Mesenchymal stem cell (in vitro differentiated cells and primary cell): ENCODE measurements at regions not wholly inside any gene's neighbourhood (a gene's known extent, or its start where the extent isn't known, plus 50 kb on each side); places are given as distances from the start of the nearest gene placed in this dataset.

Source experiments
- DNase-seq: peaks from one replicate; pipeline ENCODE4 v3.0.0-alpha.2; 2013
- H2AFZ ChIP-seq: one replicate; pipeline ENCODE4 v1.6.1; 2013; ENCODE audit warnings: low read depth, mild to moderate bottlenecking, control low read depth, inconsistent platforms, low read length, moderate library complexity
- H2AK5ac ChIP-seq: 2 replicates; pipeline ENCODE4 v1.6.1; 2013; ENCODE audit warnings: low read length, moderate library complexity, mild to moderate bottlenecking, inconsistent platforms; ENCODE audit not compliant: severe bottlenecking
- H2BK120ac ChIP-seq: one replicate; pipeline ENCODE4 v1.6.1; 2013; ENCODE audit warnings: low read depth, mild to moderate bottlenecking, inconsistent platforms, low read length, moderate library complexity
- H2BK12ac ChIP-seq, 2 experiments: one replicate each; pipeline ENCODE4 v1.6.1; 2013; ENCODE audit warnings: inconsistent platforms in 2 of 2, low read length in 2 of 2, mild to moderate bottlenecking in 2 of 2, moderate library complexity in 2 of 2, control low read depth in 1 of 2
- H2BK15ac ChIP-seq: one replicate; pipeline ENCODE4 v1.6.1; 2013; ENCODE audit warnings: mild to moderate bottlenecking, low read depth, inconsistent platforms; ENCODE audit not compliant: poor library complexity, severe bottlenecking
- H2BK5ac ChIP-seq: 2 replicates; pipeline ENCODE4 v1.6.1; 2013; ENCODE audit warnings: low read depth, mild to moderate bottlenecking, low read length, control low read depth, inconsistent platforms; ENCODE audit not compliant: poor library complexity, severe bottlenecking
- H3K14ac ChIP-seq, 2 experiments: one replicate each; pipeline ENCODE4 v1.6.1; 2013; ENCODE audit warnings: inconsistent platforms in 2 of 2, low read length in 2 of 2, control low read depth in 1 of 2, mild to moderate bottlenecking in 1 of 2, moderate library complexity in 1 of 2
- H3K18ac ChIP-seq, 2 experiments: one replicate each; pipeline ENCODE4 v1.6.1; 2013; ENCODE audit warnings: inconsistent platforms in 2 of 2, low read length in 2 of 2, control low read depth in 1 of 2, low read depth in 1 of 2, mild to moderate bottlenecking in 1 of 2
- H3K23ac ChIP-seq, 2 experiments: one replicate each; pipeline ENCODE4 v1.6.1; 2013; ENCODE audit warnings: inconsistent platforms in 2 of 2, low read length in 2 of 2, mild to moderate bottlenecking in 2 of 2, moderate library complexity in 2 of 2, control low read depth in 1 of 2
- H3K27ac ChIP-seq: 2 replicates; pipeline ENCODE4 v1.5.1; 2013; ENCODE audit warnings: mild to moderate bottlenecking, moderate library complexity, low read length, control low read depth, inconsistent platforms; ENCODE audit not compliant: poor library complexity, severe bottlenecking
- H3K27me3 ChIP-seq, 2 experiments: 2 replicates each; pipeline versions ENCODE4 v1.6.1 to v1.7.0; 2013; ENCODE audit warnings: low read length in 2 of 2, mild to moderate bottlenecking in 2 of 2, moderate library complexity in 2 of 2, control low read depth in 1 of 2, inconsistent platforms in 1 of 2; ENCODE audit not compliant: control insufficient read depth in 1 of 2, insufficient read depth in 1 of 2
- H3K36me3 ChIP-seq, 2 experiments: 2 replicates each; pipeline versions ENCODE4 v1.6.1 to v1.7.0; 2013; ENCODE audit warnings: low read length in 2 of 2, control low read depth in 1 of 2, inconsistent platforms in 1 of 2, low read depth in 1 of 2, mild to moderate bottlenecking in 1 of 2; ENCODE audit not compliant: insufficient read depth in 2 of 2, control insufficient read depth in 1 of 2
- H3K4ac ChIP-seq, 2 experiments: one replicate each; pipeline ENCODE4 v1.6.1; 2013; ENCODE audit warnings: inconsistent platforms in 2 of 2, low read length in 2 of 2, mild to moderate bottlenecking in 2 of 2, moderate library complexity in 2 of 2, control low read depth in 1 of 2, low read depth in 1 of 2
- H3K4me1 ChIP-seq: 2 replicates; pipeline ENCODE4 v1.6.1; 2013; ENCODE audit warnings: low read depth, low read length, control low read depth; ENCODE audit not compliant: control insufficient read depth, insufficient read depth
- H3K4me2 ChIP-seq: 2 replicates; pipeline ENCODE4 v1.6.1; 2013; ENCODE audit warnings: low read length, mild to moderate bottlenecking, inconsistent platforms; ENCODE audit not compliant: poor library complexity, severe bottlenecking
- H3K4me3 ChIP-seq, 2 experiments: 2 replicates each; pipeline versions ENCODE4 v1.5.1 to v1.7.0; 2013; ENCODE audit warnings: low read length in 2 of 2, mild to moderate bottlenecking in 2 of 2, control low read depth in 1 of 2, low read depth in 1 of 2; ENCODE audit not compliant: insufficient read depth in 1 of 2
- H3K79me1 ChIP-seq: replicated peaks from 2 replicates; pipeline ENCODE4 v1.6.1; 2013; ENCODE audit warnings: mild to moderate bottlenecking, control low read depth, low read length, inconsistent platforms; ENCODE audit not compliant: poor library complexity, severe bottlenecking
- H3K9ac ChIP-seq: 2 replicates; pipeline ENCODE4 v1.7.0; 2013; ENCODE audit warnings: mild to moderate bottlenecking, low read length, moderate library complexity
- H3K9me3 ChIP-seq: 2 replicates; pipeline ENCODE4 v1.7.0; 2013; ENCODE audit warnings: mild to moderate bottlenecking, low read length; ENCODE audit not compliant: control insufficient read depth
- H4K8ac ChIP-seq: one replicate; pipeline ENCODE4 v1.6.1; 2013; ENCODE audit warnings: inconsistent platforms, mild to moderate bottlenecking, low read length, moderate library complexity
- H4K91ac ChIP-seq: one replicate; pipeline ENCODE4 v1.6.1; 2013; ENCODE audit warnings: mild to moderate bottlenecking, low read length, inconsistent platforms
- WGBS: methylation state at CpG from one replicate; pipeline ENCODE4 v1.1.7; 2013; ENCODE audit warnings: mixed read lengths; 5-methylcytosine and 5-hydroxymethylcytosine counted together

- no peak overlapping the region for H4K8ac ChIP-seq
- no peak overlapping the region for H2BK120ac ChIP-seq
- no peak overlapping the region for H3K23ac ChIP-seq
- no peak overlapping the region for H2BK15ac ChIP-seq
- H3K18ac ChIP-seq: no peak overlapping the region
- H3K79me1 ChIP-seq: no peaks in the 10 kb centered on the region
- no peaks in the 10 kb centered on the region for H3K36me3 ChIP-seq
- no peak overlapping the region for H3K14ac ChIP-seq
- DNase-seq: peak; percentile 70
- H4K91ac ChIP-seq: no peak overlapping the region
- H3K4me2 ChIP-seq: no peak overlapping the region
- H2BK12ac ChIP-seq: no peak overlapping the region
- no peak overlapping the region for H2BK5ac ChIP-seq
- no peaks in the 10 kb centered on the region for H3K4me1 ChIP-seq
- peak overlapping the region; percentile 38 for H3K9ac ChIP-seq
- 63% methylated on average over 11 of the region's 14 CpGs for WGBS
- H3K9me3 ChIP-seq: no peaks in the 10 kb centered on the region
- no peak overlapping the region for H2AFZ ChIP-seq
- no peak overlapping the region for H2AK5ac ChIP-seq
- H3K27ac ChIP-seq: no peak overlapping the region
- no peak overlapping the region for H3K4me3 ChIP-seq
- H3K27me3 ChIP-seq: no peaks in the 10 kb centered on the region
- H3K4ac ChIP-seq: no peak overlapping the region
Measured at GRCh38 chr1:228664399-228664914, 70.8 kb upstream of the RHOU start.

- H3K27me3 ChIP-seq: no peaks in the 10 kb centered on the region
- peak overlapping the region; percentile 20 for H4K8ac ChIP-seq
- H2BK12ac ChIP-seq: no peak overlapping the region
- no peak overlapping the region for H3K18ac ChIP-seq
- 81% methylated on average over 5 of the region's 6 CpGs for WGBS
- H3K4me2 ChIP-seq: no peak overlapping the region
- H3K9me3 ChIP-seq: no peaks in the 10 kb centered on the region
- no peaks in the 10 kb centered on the region for H3K4me1 ChIP-seq
- no peak overlapping the region for H2BK15ac ChIP-seq
- no peak overlapping the region for H2AK5ac ChIP-seq
- H3K79me1 ChIP-seq: no peaks in the 10 kb centered on the region
- H3K27ac ChIP-seq: no peak overlapping the region
- no peak overlapping the region for H3K9ac ChIP-seq
- H2BK120ac ChIP-seq: no peak overlapping the region
- no peaks in the 10 kb centered on the region for H3K36me3 ChIP-seq
- DNase-seq: no peak
- H2AFZ ChIP-seq: no peak overlapping the region
- H3K4ac ChIP-seq: no peak overlapping the region
- no peak overlapping the region for H3K4me3 ChIP-seq
- no peak overlapping the region for H3K23ac ChIP-seq
- H3K14ac ChIP-seq: no peak overlapping the region
- peak overlapping the region; percentile 41 for H4K91ac ChIP-seq
- no peak overlapping the region for H2BK5ac ChIP-seq
Measured at GRCh38 chr1:228666686-228667623, 68.3 kb upstream of the RHOU start.

GRCh38 chr1:228668553-228669241, 66.6 kb upstream of the RHOU start:
- H4K91ac ChIP-seq: no peak overlapping the region
- no peak overlapping the region for H4K8ac ChIP-seq
- H2BK120ac ChIP-seq: no peak overlapping the region
- H3K27me3 ChIP-seq: no peaks in the 10 kb centered on the region
- H2AK5ac ChIP-seq: no peak overlapping the region
- DNase-seq: no peak
- no peaks in the 10 kb centered on the region for H3K79me1 ChIP-seq
- 96% methylated on average over 5 of the region's 5 CpGs for WGBS
- no peak overlapping the region for H3K4me3 ChIP-seq
- no peak overlapping the region for H3K27ac ChIP-seq
- H3K4me1 ChIP-seq: no peaks in the 10 kb centered on the region
- no peaks in the 10 kb centered on the region for H3K9me3 ChIP-seq
- no peak overlapping the region for H3K18ac ChIP-seq
- no peak overlapping the region for H2AFZ ChIP-seq
- H3K4me2 ChIP-seq: no peak overlapping the region
- H3K36me3 ChIP-seq: no peaks in the 10 kb centered on the region
- H2BK12ac ChIP-seq: no peak overlapping the region
- H2BK5ac ChIP-seq: no peak overlapping the region
- peak overlapping the region; percentile 12 for H3K9ac ChIP-seq
- no peak overlapping the region for H3K23ac ChIP-seq
- no peak overlapping the region for H2BK15ac ChIP-seq
- H3K4ac ChIP-seq: no peak overlapping the region
- no peak overlapping the region for H3K14ac ChIP-seq

- H3K4me3 ChIP-seq: no peak overlapping the region
- no peak overlapping the region for H3K27ac ChIP-seq
- H3K18ac ChIP-seq: no peak overlapping the region
- no peak overlapping the region for H2AFZ ChIP-seq
- H2BK12ac ChIP-seq: no peak overlapping the region
- H3K14ac ChIP-seq: no peak overlapping the region
- no peak overlapping the region for H2BK15ac ChIP-seq
- H4K91ac ChIP-seq: no peak overlapping the region
- no peak overlapping the region for H2BK120ac ChIP-seq
- H3K79me1 ChIP-seq: no peaks in the 10 kb centered on the region
- H3K4me1 ChIP-seq: no peaks in the 10 kb centered on the region
- no peak overlapping the region for H2BK5ac ChIP-seq
- no peak for DNase-seq
- no peak overlapping the region for H4K8ac ChIP-seq
- WGBS: 100% methylated on average over 1 of the region's 1 CpG
- no peak overlapping the region for H3K23ac ChIP-seq
- no peaks in the 10 kb centered on the region for H3K27me3 ChIP-seq
- no peaks in the 10 kb centered on the region for H3K9me3 ChIP-seq
- H3K4me2 ChIP-seq: no peak overlapping the region
- H3K36me3 ChIP-seq: no peaks in the 10 kb centered on the region
- no peak overlapping the region for H3K4ac ChIP-seq
- peak overlapping the region; percentile 6 for H3K9ac ChIP-seq
- no peak overlapping the region for H2AK5ac ChIP-seq
Measured at GRCh38 chr1:228669242-228669585, 66.1 kb upstream of the RHOU start.
